T-cell (primary cell): ENCODE measurements at regions not wholly inside any gene's neighbourhood (a gene's known extent, or its start where the extent isn't known, plus 50 kb on each side); places are given as distances from the start of the nearest gene placed in this dataset.

ENCODE experiments used
- ATAC-seq, 4 experiments: fragments of 200-7000 bp in 3 of 4; fragments of 150-1000 bp in 1 of 4; cut with Tn5 transposase; replicated peaks in 1 of 4; 1 replicate in 3 of 4; 2 replicates in 1 of 4; pipeline ENCODE4 v1.10.0; 2021; ENCODE audit warnings: moderate library complexity in 3 of 4, mild to moderate bottlenecking in 2 of 4, moderate number of reproducible peaks in 1 of 4
- CTCF ChIA-PET, 2 donors: fragments of 300-600 bp; sonication (Branson Sonifier 250); formaldehyde crosslinking; loops; one replicate each; lab custom pipeline; 2022; ENCODE audit warnings: antibody characterized with exemption in 2 of 2; lab: Charles Lee
- POLR2A ChIA-PET, 2 donors: fragments of 300-600 bp; sonication (Branson Sonifier 250); formaldehyde crosslinking; loops; one replicate each; lab custom pipeline; 2022; ENCODE audit warnings: antibody characterized with exemption in 2 of 2; lab: Charles Lee
- DNase-seq, 35 experiments: peaks; one replicate each; pipeline versions ENCODE4 v3.0.0 to v3.0.0-alpha.2; 2013 to 2023
- H3K27ac ChIP-seq: one replicate; pipeline ENCODE4 v1.5.1; 2013; ENCODE audit warnings: low read length
- H3K27me3 ChIP-seq, 2 experiments: replicated peaks in 1 of 2; 1 replicate in 1 of 2; 2 replicates in 1 of 2; pipeline versions ENCODE4 v1.6.1 to v1.7.0; 2013; ENCODE audit warnings: low read length in 1 of 2, mixed read lengths in 1 of 2; ENCODE audit not compliant: control insufficient read depth in 2 of 2, insufficient read depth in 2 of 2; ENCODE audit errors: extremely low read depth in 1 of 2
- H3K36me3 ChIP-seq, 2 donors: 1 replicate in 1 of 2; 2 replicates in 1 of 2; pipeline versions ENCODE4 v1.6.1 to v1.7.0; 2013; ENCODE audit warnings: low read length in 1 of 2; ENCODE audit not compliant: control insufficient read depth in 2 of 2, insufficient read depth in 1 of 2; ENCODE audit errors: extremely low read depth in 1 of 2
- H3K4me1 ChIP-seq, 2 experiments: 1 replicate in 1 of 2; 2 replicates in 1 of 2; pipeline versions ENCODE4 v1.6.1 to v1.7.0; 2013; ENCODE audit warnings: low read length in 2 of 2, mixed read lengths in 1 of 2; ENCODE audit not compliant: insufficient read depth in 2 of 2, control insufficient read depth in 1 of 2; ENCODE audit errors: extremely low read depth in 1 of 2
- H3K4me3 ChIP-seq, 2 donors: 1 replicate in 1 of 2; 2 replicates in 1 of 2; pipeline versions ENCODE4 v1.5.1 to v1.7.0; 2013; ENCODE audit warnings: mild to moderate bottlenecking in 2 of 2, low read length in 1 of 2, moderate library complexity in 1 of 2; ENCODE audit not compliant: control insufficient read depth in 1 of 2; ENCODE audit errors: extremely low read depth in 1 of 2
- H3K9me3 ChIP-seq: 2 replicates; pipeline ENCODE4 v1.7.0; 2013
- H3K27ac Mint-ChIP-seq, 2 donors: one replicate each; pipeline ENCODE4 v1.8.0; 2020 to 2021; ENCODE audit warnings: mild to moderate bottlenecking in 2 of 2, mixed read lengths in 2 of 2
- H3K27me3 Mint-ChIP-seq, 2 donors: one replicate each; pipeline ENCODE4 v1.8.0; 2021 to 2022; ENCODE audit warnings: mixed read lengths in 2 of 2
- H3K36me3 Mint-ChIP-seq: one replicate; pipeline ENCODE4 v1.8.0; 2021; ENCODE audit warnings: mixed read lengths
- H3K4me1 Mint-ChIP-seq, 3 donors: one replicate each; pipeline ENCODE4 v1.8.0; 2020 to 2022; ENCODE audit warnings: mixed read lengths in 3 of 3, mild to moderate bottlenecking in 1 of 3
- H3K4me3 Mint-ChIP-seq, 3 donors: one replicate each; pipeline ENCODE4 v1.8.0; 2020 to 2022; ENCODE audit warnings: mild to moderate bottlenecking in 3 of 3, mixed read lengths in 3 of 3, moderate library complexity in 3 of 3
- H3K9me3 Mint-ChIP-seq, 3 donors: one replicate each; pipeline ENCODE4 v1.8.0; 2020 to 2022; ENCODE audit warnings: mixed read lengths in 3 of 3
- WGBS: methylation state at CpG from one replicate; pipeline ENCODE4 v1.1.5; 2013; ENCODE audit warnings: missing lambda C conversion rate; ENCODE audit not compliant: insufficient coverage; 5-methylcytosine and 5-hydroxymethylcytosine counted together

DNA sequence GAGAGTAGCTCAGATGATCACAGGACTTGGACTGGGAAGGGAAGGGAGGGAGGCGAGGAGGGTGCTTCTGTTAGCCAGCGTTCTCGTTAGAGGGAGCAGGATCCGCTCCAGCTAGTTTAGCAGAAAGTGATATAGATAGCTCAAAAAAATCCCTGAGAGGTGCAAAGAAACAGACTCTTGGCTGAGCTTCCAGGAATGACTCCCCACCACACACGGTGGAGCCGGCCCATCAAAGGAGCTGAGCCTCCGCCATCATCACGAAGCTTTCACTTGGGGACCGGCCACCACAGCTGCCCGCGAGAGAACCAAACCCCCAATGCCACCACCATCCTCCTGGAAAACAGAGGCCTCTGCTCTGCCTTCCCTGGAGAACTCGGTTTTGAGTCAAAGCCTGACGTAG, 124.6 kb upstream of the BCL2L14 start:
- Mint-ChIP-seq H3K4me3 (no peak overlapping the region), H3K27ac (no peak overlapping the region), H3K9me3 (no peaks in the 10 kb centered on the region), H3K36me3 (no peaks in the 10 kb centered on the region), H3K4me1 (peaks cover 6 to 18% (median 8%) of the 10 kb centered on the region in 3 donors), H3K27me3 (peaks cover 0 to 1% of the 10 kb centered on the region in 2 donors)
- ATAC-seq (no peak), DNase-seq (no peak)
- Histone ChIP-seq H3K36me3 (no peaks in the 10 kb centered on the region), H3K9me3 (no peaks in the 10 kb centered on the region), H3K27me3 (peaks cover 0 to 8% of the 10 kb centered on the region in 2 experiments), H3K27ac (no peak overlapping the region), H3K4me1 (no peaks in the 10 kb centered on the region), H3K4me3 (no peak overlapping the region)
- ChIA-PET CTCF (interaction anchor here in 1 of 2 donors (0.7 kb wide), 1 partner anchor 127 kb away, joined by 3 read pairs; no protein-coding TSS in a partner anchor), POLR2A (no interaction called here)
- 81% methylated on average over 6 of the region's 13 CpGs for WGBS

DNA sequence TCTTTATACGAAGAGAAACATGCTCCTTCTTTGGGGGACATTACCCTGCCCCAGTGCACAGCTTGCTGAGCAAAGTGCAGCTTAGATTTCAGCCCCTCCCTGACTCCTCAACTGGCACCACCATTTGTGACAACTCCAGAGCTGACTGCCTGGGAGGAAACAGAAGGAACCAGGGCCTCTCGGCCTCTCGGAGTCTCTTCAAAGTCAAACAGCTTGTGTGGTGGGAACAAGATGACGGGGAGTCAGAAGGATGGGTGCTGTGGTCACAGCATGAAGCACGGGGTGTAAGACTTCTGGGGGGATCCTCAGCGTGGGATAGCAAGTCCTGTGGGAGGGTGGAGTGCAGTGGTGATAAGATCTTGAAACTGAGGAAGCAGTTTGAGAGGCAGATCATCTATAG, 123.5 kb upstream of the BCL2L14 start:
- Histone ChIP-seq H3K36me3 (no peaks in the 10 kb centered on the region), H3K4me3 (no peak overlapping the region), H3K27me3 (peaks cover 0 to 8% of the 10 kb centered on the region in 2 experiments), H3K9me3 (no peaks in the 10 kb centered on the region), H3K27ac (no peak overlapping the region), H3K4me1 (no peaks in the 10 kb centered on the region)
- Mint-ChIP-seq H3K27me3 (peaks cover 0 to 1% of the 10 kb centered on the region in 2 donors), H3K4me1 (peaks cover 6 to 18% (median 6%) of the 10 kb centered on the region in 3 donors), H3K9me3 (no peaks in the 10 kb centered on the region), H3K27ac (no peak overlapping the region), H3K36me3 (no peaks in the 10 kb centered on the region), H3K4me3 (no peak overlapping the region)
- POLR2A ChIA-PET = interaction anchor here in 1 of 2 donors (0.6 kb wide), 1 partner anchor 32 kb away, joined by 3 read pairs; no protein-coding TSS in a partner anchor
- DNase-seq (no peak), ATAC-seq (no peak)
- CTCF ChIA-PET = interaction anchor here in 1 of 2 donors (0.6 kb wide), 1 partner anchor 193 kb away, joined by 3 read pairs; no protein-coding TSS in a partner anchor
- WGBS = 58% methylated on average over 6 of the region's 6 CpGs

- Histone ChIP-seq H3K9me3 (no peaks in the 10 kb centered on the region), H3K27me3 (peaks cover 0 to 8% of the 10 kb centered on the region in 2 experiments), H3K27ac (no peak overlapping the region), H3K4me1 (no peaks in the 10 kb centered on the region), H3K4me3 (no peak overlapping the region), H3K36me3 (no peaks in the 10 kb centered on the region)
- Mint-ChIP-seq H3K4me1 (peaks cover 17 to 33% (median 21%) of the 10 kb centered on the region in 3 donors), H3K9me3 (no peaks in the 10 kb centered on the region), H3K36me3 (no peaks in the 10 kb centered on the region), H3K4me3 (no peak overlapping the region), H3K27ac (no peak overlapping the region), H3K27me3 (peaks cover 0 to 1% of the 10 kb centered on the region in 2 donors)
- POLR2A ChIA-PET = interaction anchor here in 1 of 2 donors (0.5 to 0.6 kb wide), 2 partner anchors 18 to 390 kb away, joined by 3 read pairs; no protein-coding TSS in a partner anchor
- CTCF ChIA-PET = no interaction called here
- ATAC-seq = no peak
- 47% methylated on average over 6 of the region's 9 CpGs for WGBS
- no peak for DNase-seq
These were observed 120.9 kb upstream of the BCL2L14 start for GRCh38 chr12:11949738-11950411.

DNA sequence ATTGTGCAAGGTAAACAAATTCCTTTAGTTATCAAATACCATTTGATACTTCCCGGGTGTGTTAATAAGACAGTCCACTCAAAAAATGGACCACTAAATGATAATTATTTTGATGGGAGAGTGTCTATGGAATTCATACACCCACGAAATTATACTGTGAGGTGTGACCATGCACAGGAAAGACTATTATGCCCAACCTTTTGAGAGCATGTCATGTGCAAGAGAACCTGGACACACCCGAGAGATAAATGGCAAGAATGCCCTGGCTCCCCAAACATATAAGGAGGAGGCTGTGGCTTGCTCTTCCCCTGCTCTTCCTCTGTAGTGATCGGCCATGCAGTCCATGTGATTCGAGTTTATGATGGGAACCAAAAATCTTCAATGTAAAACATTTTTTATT, 119.5 kb upstream of the BCL2L14 start:
- H3K4me1 ChIP-seq = no peaks in the 10 kb centered on the region
- Mint-ChIP-seq H3K36me3 (no peaks in the 10 kb centered on the region), H3K27me3 (peaks cover 0 to 1% of the 10 kb centered on the region in 2 donors), H3K4me3 (no peak overlapping the region), H3K27ac (no peak overlapping the region), H3K9me3 (no peaks in the 10 kb centered on the region), H3K4me1 (peaks cover 17 to 41% (median 21%) of the 10 kb centered on the region in 3 donors)
- H3K36me3 ChIP-seq = no peaks in the 10 kb centered on the region
- H3K4me3 ChIP-seq = no peak overlapping the region
- no peak for DNase-seq
- CTCF ChIA-PET = no interaction called here
- POLR2A ChIA-PET = no interaction called here
- H3K27ac ChIP-seq = no peak overlapping the region
- H3K27me3 ChIP-seq = peaks cover 0 to 8% of the 10 kb centered on the region in 2 experiments
- no peaks in the 10 kb centered on the region for H3K9me3 ChIP-seq
- 90% methylated on average over 2 of the region's 5 CpGs for WGBS
- ATAC-seq = no peak

DNA sequence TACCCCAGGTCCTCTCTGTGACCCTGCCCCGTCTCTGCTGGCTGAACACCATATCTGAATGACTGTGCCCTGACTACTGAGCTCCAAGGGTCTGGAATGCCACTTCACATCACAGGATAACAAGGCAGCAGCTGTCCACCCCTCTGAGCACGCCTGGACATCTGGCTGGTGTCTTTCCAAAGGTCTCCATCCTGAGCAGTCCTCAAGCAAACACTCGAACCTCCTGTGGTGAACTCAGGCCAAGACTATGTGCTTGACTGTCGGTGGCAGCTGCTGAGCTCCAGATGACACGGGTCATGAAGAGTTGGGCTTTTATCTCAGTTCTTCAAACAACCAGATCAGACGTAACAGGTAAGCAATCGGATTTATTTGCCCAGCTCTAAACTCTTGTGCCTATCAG, 117.2 kb upstream of the BCL2L14 start:
- ChIA-PET CTCF (interaction anchor here in 1 of 2 donors (0.8 kb wide), 1 partner anchor 39 kb away, joined by 3 read pairs; no protein-coding TSS in a partner anchor), POLR2A (no interaction called here)
- no peaks in the 10 kb centered on the region for H3K9me3 Mint-ChIP-seq
- no peaks in the 10 kb centered on the region for H3K36me3 Mint-ChIP-seq
- no peaks in the 10 kb centered on the region for H3K9me3 ChIP-seq
- WGBS = 79% methylated on average over 7 of the region's 7 CpGs
- no peak overlapping the region for H3K27ac Mint-ChIP-seq
- no peaks in the 10 kb centered on the region for H3K27me3 Mint-ChIP-seq
- H3K4me1 ChIP-seq = peaks cover 0 to 3% of the 10 kb centered on the region in 2 experiments
- ATAC-seq = no peak
- H3K4me3 ChIP-seq = no peak overlapping the region
- DNase-seq = no peak
- no peak overlapping the region for H3K27ac ChIP-seq
- no peaks in the 10 kb centered on the region for H3K36me3 ChIP-seq
- H3K27me3 ChIP-seq = peaks cover 0 to 6% of the 10 kb centered on the region in 2 experiments
- no peak overlapping the region for H3K4me3 Mint-ChIP-seq
- peaks cover 20 to 34% (median 23%) of the 10 kb centered on the region in 3 donors for H3K4me1 Mint-ChIP-seq

- Mint-ChIP-seq H3K36me3 (no peaks in the 10 kb centered on the region), H3K9me3 (no peaks in the 10 kb centered on the region), H3K4me1 (peaks cover 27 to 41% (median 29%) of the 10 kb centered on the region in 3 donors), H3K27ac (no peak overlapping the region), H3K4me3 (no peak overlapping the region), H3K27me3 (no peaks in the 10 kb centered on the region)
- DNase-seq (no peak), ATAC-seq (no peak)
- Histone ChIP-seq H3K27ac (no peak overlapping the region), H3K36me3 (no peaks in the 10 kb centered on the region), H3K4me3 (no peak overlapping the region), H3K4me1 (peaks cover 0 to 10% of the 10 kb centered on the region in 2 experiments), H3K27me3 (peaks cover 0 to 5% of the 10 kb centered on the region in 2 experiments), H3K9me3 (no peaks in the 10 kb centered on the region)
- WGBS = no CpG with 5 or more reads among the region's 2 CpGs
- ChIA-PET CTCF (no interaction called here), POLR2A (interaction anchor here in 1 of 2 donors (0.6 kb wide), 2 partner anchors 90 to 1630 kb away, joined by 3 to 6 read pairs; no protein-coding TSS in a partner anchor)
These were observed 116.6 kb upstream of the BCL2L14 start for GRCh38 chr12:11954181-11954580.
